ENCODE measurements at regions not wholly inside any gene's neighbourhood (a gene's known extent, or its start where the extent isn't known, plus 50 kb on each side); places are given as distances from the start of the nearest gene placed in this dataset.

DNA sequence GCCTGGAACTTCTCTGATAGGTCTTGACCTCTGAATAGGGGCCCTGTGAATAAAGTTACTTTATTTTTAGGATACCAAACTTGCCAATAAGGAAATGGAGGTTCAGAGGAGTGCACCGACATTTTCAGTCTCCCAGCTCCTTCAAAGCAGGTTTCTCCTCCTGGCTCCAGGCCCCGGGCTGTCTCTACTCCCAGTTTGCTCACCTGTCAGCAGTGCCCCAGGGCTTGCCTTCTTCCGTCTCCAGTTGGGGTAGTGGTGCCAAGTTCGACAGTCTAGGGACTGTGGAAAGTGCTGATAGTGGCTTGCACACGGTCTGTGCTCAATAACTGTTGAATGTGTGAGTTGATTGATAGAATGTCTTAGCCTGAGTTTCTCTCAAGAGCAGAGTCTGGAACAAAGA, 149.2 kb downstream of the ACTL8 start:
- DNase-seq (ENCODE audit: low spot score), result no peak

DNA sequence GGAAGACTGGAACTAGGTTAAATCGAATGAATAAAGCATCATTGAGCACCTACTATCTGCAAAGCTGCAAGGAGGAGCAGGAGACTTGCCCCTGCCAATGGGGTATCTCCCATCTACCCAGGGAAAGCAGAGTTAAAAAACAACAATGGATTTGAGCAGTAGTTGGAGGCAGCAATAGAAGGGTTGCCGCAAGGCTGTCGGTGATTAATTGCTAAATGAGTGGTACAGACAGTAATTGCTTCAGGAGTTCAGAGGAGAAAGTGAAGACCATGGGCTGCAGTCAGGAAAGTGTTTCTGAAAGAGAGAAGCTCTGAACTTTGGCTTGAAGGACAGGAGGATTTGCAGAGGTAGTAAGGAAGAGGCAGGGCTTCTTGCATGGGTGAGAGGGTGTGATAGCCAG, 152.9 kb downstream of the ACTL8 start:
- no peak for DNase-seq (ENCODE audit: low spot score)

DNA sequence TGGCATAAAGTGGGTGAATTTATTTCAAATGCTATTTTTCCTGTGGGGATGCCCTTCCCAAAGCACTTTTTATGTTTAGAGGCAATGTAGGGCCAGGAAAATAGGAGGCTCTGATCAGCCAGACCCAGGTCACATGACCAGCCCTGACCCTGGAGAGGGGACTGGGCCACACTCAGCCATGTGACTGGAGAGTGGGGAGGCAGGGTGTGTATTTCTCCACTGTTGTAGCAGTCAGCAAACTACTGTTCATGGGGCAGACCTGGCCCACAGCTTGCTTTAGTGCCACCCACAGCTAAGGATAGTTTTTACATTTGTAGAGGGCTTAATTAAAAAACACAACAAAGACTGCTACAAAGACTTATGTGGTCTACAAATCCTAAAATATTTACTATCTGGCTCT, 153.8 kb downstream of the ACTL8 start:
- DNase-seq (ENCODE audit: low spot score), result no peak

DNA sequence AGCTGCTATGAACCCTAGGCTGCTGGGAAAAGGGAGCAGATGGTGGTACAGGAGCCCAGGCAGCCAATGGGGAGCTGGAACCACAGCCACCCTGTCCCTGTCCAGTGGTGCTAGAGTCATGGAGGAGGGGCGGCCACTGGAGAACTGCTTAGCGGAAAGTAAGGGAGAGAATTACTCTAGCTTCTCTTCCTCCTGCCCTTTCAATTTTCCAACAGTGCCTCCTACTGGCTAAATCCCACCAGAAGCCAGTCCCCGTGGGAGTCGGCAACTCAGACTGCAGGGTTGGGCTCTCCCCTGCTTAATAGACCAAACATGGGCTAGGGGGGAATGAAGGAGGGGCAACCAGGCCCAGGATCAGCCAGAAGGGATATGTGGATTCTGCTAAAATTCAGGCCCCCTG, 154.5 kb downstream of the ACTL8 start:
- no peak for DNase-seq (ENCODE audit: low spot score)

DNA sequence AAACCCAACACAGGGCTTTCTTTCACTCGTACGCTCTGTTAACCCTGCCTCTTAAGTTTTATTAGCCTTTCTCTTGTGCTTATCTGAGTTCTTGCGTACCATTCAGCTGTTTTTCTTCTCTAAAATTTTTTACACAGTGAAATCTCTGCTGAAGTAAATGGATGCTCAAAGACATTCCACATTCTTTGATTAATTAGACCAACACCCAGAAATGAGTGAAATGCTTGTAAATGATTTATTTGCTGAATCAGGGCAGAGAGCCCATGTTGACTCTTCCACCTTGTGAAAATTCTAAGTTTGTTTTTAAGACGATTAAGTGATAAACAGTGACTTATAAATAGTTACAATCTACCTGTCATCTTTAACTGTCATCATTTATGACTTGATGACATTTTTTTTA, 156.7 kb downstream of the ACTL8 start:
- no peak for DNase-seq (ENCODE audit: low spot score)

DNA sequence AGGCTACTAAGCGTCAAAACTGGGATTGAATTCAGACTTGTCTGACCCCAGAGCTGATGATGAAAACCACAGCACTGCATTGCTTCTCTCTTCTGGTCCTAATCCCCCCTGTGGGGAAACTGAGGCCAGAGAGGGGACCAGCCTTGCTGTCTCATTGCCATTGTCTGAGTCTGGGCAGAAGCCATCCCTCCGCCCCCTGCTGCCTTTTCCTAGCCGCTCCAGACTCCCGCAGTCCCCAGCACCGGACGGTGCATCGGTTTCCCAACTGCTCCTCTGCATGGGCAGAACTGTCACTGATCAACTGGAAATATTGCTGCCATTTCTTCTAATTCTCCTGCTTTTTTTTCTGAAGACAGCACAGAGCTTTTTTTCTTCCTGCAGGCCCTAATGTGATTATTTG, 157.4 kb downstream of the ACTL8 start:
- DNase-seq (ENCODE audit: low spot score), result no peak

DNA sequence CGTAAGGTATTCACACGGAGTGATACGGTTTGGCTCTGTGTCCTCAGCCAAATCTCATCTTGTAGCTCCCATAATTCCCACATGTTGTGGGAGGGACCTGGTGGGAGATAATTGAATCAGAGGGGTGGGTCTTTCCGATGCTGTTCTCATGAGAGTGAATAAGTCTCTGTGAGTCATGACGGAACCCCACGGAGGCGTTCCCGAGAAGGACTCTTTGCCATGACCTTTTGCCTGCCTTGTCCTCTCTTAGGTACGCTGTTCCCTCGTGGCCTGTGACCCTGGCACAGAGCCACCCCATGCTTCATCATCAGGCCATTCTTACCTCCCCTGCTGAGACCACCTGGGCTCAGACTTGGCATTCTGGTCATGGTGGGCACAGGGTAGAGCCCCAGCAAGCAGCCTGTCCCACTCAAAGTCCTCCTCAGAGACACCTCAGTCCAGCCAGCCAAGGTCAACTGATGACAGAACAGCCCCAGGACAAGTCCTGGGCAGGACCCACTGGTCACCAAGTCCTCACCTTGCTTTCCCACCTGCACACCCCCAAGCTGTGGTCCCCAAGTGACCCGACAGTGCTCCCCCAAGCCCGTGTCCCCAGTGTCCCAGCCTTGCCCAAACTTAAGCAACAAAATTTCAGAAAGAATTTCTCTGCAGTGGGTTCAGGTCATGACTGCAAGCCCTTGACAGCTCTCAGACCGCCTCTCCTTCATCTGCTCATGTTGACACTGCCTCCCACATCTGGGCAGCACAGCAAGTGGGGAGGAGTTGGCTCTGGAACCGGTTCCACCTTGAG, 158.4 kb downstream of the ACTL8 start:
- DNase-seq (ENCODE audit: low spot score), result no peak

DNA sequence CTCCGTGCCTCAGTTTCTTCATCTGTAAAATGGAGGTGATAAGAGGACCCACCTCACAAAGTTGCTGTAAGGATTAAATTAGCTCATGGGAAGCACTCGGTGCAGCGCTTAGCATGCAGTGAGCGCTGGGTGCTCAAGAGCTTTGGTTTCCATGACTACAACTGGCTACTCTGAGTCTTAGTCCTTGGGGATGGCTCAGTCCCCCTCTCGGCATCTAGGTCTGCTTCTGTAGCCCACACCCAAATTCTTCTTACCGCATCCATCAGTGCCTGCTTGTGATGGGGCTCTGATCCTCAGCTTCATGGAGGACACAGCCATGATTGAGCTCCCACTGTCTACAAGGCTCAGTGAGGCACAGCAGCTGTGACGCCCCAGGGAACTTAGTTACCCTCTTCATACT, 159.0 kb downstream of the ACTL8 start:
- DNase-seq (ENCODE audit: low spot score), result no peak

DNA sequence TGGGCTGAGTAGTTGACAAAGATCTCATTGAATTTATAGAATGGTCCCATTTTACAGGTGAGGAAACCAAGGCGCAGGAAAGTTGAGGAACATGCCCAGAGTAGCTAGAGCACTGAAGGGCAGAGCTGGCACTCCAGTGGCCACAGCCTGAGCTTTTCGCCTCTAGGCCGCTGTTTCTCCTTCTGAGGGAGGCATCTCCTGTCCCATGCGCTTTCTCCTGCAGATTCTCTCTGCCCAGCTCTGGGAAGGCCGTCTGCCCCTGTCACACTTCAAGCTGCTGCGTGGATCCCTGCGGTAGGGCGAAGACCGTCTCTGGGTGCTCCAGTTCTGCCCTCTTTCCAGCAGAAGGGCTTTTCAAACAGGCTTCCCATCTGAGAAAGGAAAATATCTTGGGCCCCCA, 159.9 kb downstream of the ACTL8 start:
- DNase-seq (ENCODE audit: low spot score), result no peak

DNA sequence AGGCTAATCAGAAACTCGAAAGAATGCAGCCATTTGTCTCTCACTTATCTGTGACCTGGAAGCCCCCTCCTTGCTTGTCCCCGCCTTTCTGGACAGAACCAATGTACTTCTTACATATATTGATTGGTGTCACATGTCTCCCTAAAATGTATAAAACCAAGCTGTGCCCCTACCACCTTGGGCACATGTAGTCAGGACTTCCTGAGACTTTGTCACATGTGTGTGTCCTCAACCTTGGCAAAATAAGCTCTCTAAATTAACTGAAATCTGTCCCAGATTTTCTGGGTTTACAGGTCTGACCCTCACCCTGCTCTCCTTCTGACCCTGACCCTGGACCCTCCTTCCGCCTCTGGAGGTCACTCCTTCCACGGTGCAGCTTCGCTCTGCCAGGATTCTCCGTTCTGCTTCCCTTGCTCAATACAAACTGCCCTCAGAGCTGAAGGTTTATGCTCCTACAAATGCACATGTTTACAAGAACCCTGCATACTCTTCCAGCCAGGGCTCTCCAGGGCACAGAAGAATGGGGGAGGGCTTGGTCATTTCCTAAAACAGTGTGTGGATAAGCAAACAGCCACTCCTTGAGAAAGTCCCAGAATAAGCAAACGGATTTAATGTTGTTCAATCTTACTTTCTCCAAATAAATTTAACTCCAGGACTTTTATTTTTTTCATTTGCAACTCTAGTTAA, 160.5 kb downstream of the ACTL8 start:
- no peak for DNase-seq (ENCODE audit: low spot score)

DNA sequence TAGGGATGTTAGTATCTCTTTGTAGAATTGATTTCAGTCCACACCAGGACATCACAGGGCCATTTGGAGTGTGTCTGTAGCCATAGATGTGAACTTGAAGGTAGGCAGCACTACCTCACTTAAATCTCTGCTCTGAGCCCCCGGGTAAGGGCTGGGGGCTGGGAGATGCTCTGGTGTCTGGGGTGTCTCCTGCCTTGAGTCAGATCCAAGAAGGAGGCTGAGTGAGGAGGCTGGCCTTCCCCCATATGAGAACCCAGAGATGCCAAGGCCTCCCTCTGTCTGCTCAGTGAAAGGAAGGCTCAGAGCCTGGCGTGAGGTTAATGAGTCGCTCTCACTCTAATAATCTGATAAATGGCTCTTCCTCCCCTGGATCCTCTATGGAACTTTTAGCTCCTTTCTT, 161.6 kb downstream of the ACTL8 start:
- no peak for DNase-seq (ENCODE audit: low spot score)

DNA sequence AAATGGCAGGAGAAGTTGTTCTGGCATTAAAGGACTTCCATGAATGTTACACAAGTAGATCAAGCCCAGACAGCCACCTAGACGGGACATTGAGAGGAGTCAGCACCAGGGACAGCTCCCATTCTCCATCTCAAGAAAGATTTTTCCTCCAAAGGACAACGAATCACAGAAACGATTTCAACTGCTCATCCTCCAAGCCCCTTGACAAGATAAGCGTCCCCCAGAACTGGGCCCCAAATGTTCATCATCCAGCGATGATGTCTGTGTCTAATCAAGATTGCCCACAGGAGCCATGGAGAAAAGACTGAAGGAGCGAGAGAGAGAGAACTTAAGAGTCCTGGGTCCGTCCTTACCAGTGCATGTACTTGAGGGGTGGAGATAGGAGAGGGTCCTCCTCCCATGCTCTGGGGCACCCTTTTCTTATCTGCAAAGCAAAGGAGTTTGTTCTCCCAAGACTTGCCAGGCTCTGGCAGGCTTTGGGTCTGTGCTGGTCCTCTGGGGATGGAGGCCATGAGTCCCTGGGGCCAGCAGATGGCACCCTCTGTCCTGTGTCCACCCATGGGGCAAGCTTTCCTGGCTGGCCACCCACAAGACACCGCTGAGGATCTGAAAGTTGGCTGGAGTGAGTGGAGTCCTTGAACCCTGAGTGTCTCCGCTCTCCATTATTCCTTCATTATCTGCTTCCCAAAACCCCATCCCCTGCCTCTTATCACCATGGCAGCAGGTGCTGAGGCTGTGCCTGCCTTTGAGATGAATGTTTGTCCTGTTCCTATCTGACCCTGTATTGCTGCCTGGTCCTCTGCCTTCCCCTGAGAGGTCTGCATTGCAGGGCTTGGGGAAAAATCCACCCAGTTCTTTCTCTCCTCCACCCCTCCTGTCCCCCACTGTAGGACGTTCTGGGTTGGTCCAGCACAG, 164.6 kb downstream of the ACTL8 start:
- DNase-seq (ENCODE audit: low spot score), result no peak

DNA sequence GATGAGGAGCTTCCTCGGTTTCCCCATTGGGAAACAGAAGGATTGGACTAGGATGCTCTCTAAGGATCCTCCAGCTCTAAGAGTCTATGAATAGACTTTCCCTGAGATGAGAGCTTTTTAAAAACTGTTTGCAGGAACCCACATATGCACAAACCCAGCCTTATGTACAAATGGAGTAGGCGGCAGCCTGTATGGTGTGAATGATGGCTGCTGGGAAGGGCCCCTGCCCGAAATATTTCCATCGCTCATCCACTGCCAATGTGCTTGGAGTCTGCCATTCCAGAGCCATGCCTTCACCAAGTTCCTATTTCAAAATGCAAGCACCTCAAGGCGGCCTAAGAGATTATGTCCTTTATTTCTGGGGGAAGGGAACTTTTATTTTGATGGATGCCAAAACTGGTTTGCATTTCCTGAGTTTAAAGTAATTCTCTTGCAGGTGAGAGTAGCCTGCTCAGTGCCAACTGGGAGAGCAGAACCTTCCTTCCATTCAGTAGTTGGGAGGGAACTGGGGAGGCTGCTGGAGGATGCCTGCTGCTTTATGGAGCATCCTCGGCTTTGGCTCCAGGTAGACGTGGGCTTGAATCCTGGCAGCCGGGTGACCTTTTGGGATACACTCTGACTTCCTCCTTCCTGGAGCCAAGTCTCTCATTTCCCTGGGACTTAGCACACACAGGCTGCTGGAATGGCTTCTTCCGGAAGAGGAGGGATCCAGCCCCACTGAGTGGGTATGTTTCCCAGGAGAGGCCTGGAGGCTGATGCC, 165.9 kb downstream of the ACTL8 start:
- DNase-seq (ENCODE audit: low spot score), result no peak

DNA sequence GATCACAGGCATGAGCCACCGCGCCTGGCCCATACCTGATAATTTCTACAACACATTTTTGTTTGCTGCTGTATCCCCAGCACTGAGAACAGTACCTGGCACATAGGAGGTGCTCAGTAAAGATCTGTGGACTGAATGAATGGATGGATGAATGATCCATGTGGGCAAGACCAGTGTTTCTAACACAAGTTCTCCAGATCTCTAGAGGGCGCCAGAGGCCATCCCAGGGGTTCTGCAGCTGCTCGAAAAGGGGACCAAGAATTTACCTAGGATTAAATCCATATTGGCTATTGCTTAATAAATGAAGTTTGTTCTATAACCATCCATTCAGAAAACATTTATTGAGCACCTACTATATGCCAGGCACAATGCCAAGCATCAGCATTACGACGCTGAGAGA, 167.7 kb downstream of the ACTL8 start:
- no peak for DNase-seq (ENCODE audit: low spot score)

DNA sequence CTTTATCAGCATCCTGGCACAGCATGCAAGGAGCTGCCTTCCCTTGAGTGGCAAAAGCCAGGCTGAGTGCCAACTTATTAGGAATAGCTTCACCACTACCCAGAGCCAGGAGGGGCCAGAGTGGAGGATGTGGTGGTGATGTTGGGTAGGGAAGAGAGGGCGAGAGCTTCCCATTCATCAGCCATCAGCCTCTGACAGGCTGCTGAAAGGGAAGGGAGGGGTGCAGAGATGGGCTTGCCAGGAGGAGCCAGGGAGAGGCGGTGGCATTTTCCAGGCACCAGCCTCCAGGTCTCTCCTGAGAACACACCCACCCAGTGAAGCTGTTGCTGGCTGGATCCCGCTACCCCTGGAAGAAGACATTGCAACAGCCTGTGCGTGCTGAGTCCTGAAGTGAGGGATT, 168.5 kb downstream of the ACTL8 start:
- no peak for DNase-seq (ENCODE audit: low spot score)

DNA sequence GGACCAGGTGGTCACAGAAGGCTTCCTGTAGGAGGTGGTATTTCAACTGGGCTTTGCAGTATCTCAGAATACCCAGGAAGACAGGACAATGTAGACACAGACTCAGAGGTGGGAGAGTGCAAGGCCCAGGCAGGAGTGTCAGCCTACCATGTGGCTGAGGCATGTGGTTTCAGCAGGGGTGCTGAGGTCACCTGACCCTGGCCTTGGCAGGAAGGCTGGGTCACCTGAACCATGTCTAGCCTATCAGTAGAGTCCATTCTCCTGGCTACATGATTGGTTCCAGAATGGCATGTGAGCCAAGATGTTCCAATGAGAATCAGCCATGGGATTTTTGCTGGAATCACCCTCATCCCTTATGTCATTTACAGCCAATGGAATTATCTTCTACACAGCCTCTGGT, 169.4 kb downstream of the ACTL8 start:
- DNase-seq (ENCODE audit: low spot score), result no peak

DNA sequence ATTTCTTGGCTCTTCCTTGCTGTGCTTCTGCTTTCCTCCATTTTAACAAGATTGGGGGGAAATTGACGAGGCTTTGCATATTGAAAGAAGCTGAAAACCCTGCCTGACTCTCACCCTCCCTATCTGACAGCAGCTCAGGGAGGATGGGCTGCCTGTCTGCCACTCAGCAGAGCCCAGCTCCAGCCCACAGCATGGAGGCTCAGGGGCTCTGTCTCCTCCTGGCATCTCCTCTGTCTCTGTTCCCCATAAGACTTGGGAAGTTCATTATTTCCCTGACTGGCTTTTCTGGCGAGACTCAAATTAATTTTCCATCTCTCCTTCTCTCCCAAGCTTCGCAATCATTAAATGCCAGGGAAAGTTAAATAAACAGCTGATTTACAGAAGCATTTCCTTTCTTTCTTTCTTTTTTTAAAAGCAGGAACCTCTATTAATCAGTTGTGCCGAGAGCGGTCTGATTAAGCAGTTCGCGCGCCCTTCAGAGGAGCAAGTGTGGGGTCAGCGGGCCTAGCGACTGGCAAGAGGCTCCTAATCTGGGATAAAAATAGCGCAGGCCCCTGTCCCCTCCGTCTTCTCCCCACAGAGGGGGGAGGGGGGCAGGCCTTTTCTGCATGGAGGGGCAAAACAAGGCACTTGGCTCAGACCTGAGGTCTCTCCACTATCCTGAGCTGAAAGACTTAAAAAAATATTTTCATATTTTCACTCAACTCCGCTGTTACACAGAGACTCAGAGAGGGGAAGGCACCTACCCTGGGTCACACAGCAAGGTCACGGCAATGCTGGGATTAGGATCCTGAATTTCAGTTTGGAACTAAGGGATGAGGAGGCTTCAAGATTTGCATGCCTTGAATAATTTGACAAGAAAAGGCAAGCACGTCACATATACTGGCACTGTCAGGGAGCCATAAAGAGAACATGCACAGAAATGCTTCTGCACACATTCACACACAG, 170.4 kb downstream of the ACTL8 start:
- DNase-seq (ENCODE audit: low spot score), result no peak

DNA sequence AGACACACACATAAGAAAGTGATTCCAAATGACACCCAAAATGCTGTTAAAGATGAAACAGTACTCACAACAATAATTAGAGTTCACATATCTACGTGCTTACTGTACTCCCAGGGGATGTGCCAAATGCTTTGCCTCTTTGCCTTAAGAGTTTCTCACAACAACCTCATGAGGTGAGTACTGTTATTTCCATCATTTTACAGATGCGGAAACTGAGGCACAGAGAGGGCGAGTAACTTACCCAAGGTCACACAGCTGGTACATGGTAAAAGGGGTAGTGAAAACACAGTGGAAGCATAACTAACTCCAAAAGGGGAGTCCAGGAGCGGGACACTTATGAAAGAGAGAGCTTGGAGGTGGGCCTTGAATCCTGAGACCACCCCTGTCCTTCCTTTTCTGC, 171.8 kb downstream of the ACTL8 start:
- no peak for DNase-seq (ENCODE audit: low spot score)

DNA sequence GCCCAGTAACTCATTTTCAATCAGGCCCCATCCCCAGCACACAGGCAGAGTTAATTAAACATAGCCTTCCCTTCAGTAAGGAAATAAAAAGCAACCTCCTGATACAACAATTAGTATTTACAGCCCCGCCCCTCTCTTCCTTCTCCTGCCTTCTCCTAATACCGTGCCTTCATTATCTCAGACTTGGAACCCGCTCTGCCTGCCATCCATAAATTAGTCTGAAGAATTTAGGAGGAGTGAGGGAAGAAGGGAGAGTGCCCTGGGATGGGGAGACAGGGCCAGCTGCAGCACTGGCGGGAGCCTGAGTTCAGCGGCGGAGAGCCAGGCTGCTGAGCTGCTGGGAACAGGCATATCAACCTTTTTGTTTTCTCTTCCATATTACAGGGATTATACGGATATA, 172.8 kb downstream of the ACTL8 start:
- DNase-seq (ENCODE audit: low spot score), result no peak

DNA sequence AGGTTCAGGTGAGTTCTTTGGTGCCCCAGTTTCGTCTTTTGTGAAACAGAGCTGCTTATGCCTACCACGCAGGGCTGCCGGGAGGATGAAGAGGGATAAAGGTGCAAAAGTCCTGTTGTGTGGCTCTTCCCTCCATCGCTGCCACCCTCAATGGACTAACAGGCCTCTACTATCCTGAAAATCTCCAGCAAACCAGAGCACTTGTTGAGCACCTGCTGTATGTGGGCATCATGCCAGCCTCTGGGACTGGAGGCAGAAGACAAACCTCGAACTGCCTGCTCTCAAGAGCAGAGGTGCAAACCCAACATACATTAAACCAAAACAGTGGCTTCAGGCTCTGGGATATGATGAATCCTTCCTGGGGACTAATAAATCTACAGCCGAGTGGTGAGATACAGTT, 174.1 kb downstream of the ACTL8 start:
- no peak for DNase-seq (ENCODE audit: low spot score)

DNA sequence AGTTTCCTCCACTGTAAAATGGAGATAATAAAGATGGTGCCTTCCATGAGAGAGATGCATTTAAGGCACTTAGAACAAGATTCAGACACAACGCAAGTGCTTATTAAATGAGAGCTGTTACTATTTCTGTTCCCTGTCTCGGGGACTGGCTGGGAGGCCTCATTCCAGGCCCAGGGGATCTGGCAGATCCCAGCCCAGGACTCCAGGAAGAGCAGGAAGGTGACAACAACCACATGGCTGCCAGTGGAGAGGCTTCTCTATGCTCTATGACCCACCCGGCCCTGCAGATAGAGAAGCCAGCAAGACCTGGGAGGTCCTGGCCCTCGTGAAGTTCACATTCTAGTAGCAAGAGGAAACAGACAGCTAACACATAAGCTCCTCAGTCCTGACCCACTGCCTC, 175.5 kb downstream of the ACTL8 start:
- DNase-seq (ENCODE audit: low spot score), result no peak
